Transverse colon (tissue), 4 donors: ENCODE measurements at regions not wholly inside any gene's neighbourhood (a gene's known extent, or its start where the extent isn't known, plus 50 kb on each side); places are given as distances from the start of the nearest gene placed in this dataset.

Source experiments
- DNase-seq: peaks from one replicate; pipeline ENCODE4 v3.0.0-alpha.2; 2019
- H3K27ac ChIP-seq, 4 donors: fragments of 200-600 bp; sonication (generic); 2 replicates each; pipeline ENCODE4 v1.5.1; 2016 to 2018; ENCODE audit warnings: inconsistent platforms in 4 of 4
- H3K27me3 ChIP-seq: fragments of 200-600 bp; sonication (generic); 2 replicates; pipeline ENCODE4 v1.5.1; 2017; ENCODE audit warnings: inconsistent platforms
- H3K36me3 ChIP-seq, 4 donors: fragments of 200-600 bp; sonication (generic); 2 replicates each; pipeline ENCODE4 v1.5.1; 2017 to 2019; ENCODE audit warnings: inconsistent platforms in 4 of 4
- H3K4me1 ChIP-seq, 4 donors: fragments of 200-600 bp; sonication (generic); 2 replicates each; pipeline ENCODE4 v1.5.1; 2017 to 2020; ENCODE audit warnings: inconsistent platforms in 4 of 4
- H3K4me3 ChIP-seq, 4 donors: fragments of 200-600 bp; sonication (generic); 1 replicate in 1 of 4; 2 replicates in 3 of 4; pipeline versions ENCODE4 v1.5.1 to v1.6.1; 2017 to 2019; ENCODE audit warnings: inconsistent platforms in 4 of 4
- H3K9me3 ChIP-seq, 2 donors: fragments of 200-600 bp; sonication (generic); 2 replicates each; pipeline ENCODE4 v1.5.1; 2017 to 2019; ENCODE audit warnings: inconsistent platforms in 2 of 2
- CTCF ChIP-seq, 5 experiments: fragments of 200-600 bp in 3 of 5; fragments of 450-650 bp in 2 of 5; sonication (generic) in 3 of 5; IDR thresholded peaks; 1 replicate in 2 of 5; 2 replicates in 3 of 5; pipeline ENCODE4 v1.5.1; 2016 to 2017; ENCODE audit warnings: antibody characterized with exemption in 5 of 5, inconsistent platforms in 3 of 5, mild to moderate bottlenecking in 2 of 5, moderate library complexity in 1 of 5
- EP300 ChIP-seq: sonication (generic); formaldehyde crosslinking; IDR thresholded peaks from one replicate; pipeline ENCODE4 v1.6.1; 2017; ENCODE audit warnings: antibody characterized with exemption, low read depth
- POLR2A ChIP-seq: fragments of 450-650 bp; IDR thresholded peaks from one replicate; pipeline ENCODE4 v1.6.1; 2016; ENCODE audit warnings: antibody characterized with exemption, mild to moderate bottlenecking, moderate library complexity
- POLR2AphosphoS5 ChIP-seq, 3 donors: sonication (generic); formaldehyde crosslinking; IDR thresholded peaks; one replicate each; pipeline ENCODE4 v1.6.1; 2016; ENCODE audit warnings: antibody characterized with exemption in 3 of 3
- WGBS, 2 donors: methylation state at CpG; one replicate each; pipeline ENCODE4 v1.1.5; 2018; ENCODE audit warnings: low coverage in 1 of 2; 5-methylcytosine and 5-hydroxymethylcytosine counted together
- in situ Hi-C, 4 donors: fragments of 200-750 bp; cut with MboI; loops; one replicate each; pipeline versions ENCODE4 v1.15.0 to v1.15.1; 2017; ENCODE audit warnings: low sequenced_read_pairs in 3 of 4, low pct_ligation_motif_present in 1 of 4, low pct_unique_long_range_greater_than_20kb in 1 of 4
- intact Hi-C: fragments of 100-400 bp; cut with DNase I; formaldehyde crosslinking; loops from one replicate; pipeline ENCODE4 v1.15.1; 2023; ENCODE audit warnings: low total_unique reads

- intact Hi-C loops (no loop called here), in situ Hi-C loops (no loop called here)
- DNase-seq = no peak
- Histone ChIP-seq H3K4me3 (no peak overlapping the region), H3K4me1 (no peaks in the 10 kb centered on the region), H3K9me3 (no peaks in the 10 kb centered on the region), H3K27ac (peak overlapping the region in 3 of 4 donors; percentile 7 to 58 (median 29)), H3K27me3 (no peaks in the 10 kb centered on the region), H3K36me3 (no peaks in the 10 kb centered on the region)
- WGBS, 2 donors = 41 to 67% methylated on average over 3 to 6 of the region's 6 CpGs
- TF ChIP-seq CTCF (IDR thresholded peaks at IDR 0.05) = no peak
- TF ChIP-seq EP300 = no peak
- peak in 1 of 3 donors; percentile 30 for TF ChIP-seq POLR2AphosphoS5 (IDR thresholded peaks at IDR 0.05)
- no peak for TF ChIP-seq POLR2A
These were observed 214.7 kb downstream of the GAS1 start for GRCh38 chr9:86732514-86733171.

GRCh38 chr9:86731511-86732063 lies 215.7 kb downstream of the GAS1 start:
- no peaks in the 10 kb centered on the region for H3K4me1 ChIP-seq
- peak overlapping the region in 3 of 4 donors; percentile 9 to 58 (median 29) for H3K27ac ChIP-seq
- WGBS, 2 donors = 51 to 58% methylated on average over 2 of the region's 2 CpGs
- in situ Hi-C loops (no loop called here), intact Hi-C loops (no loop called here)
- H3K9me3 ChIP-seq = no peaks in the 10 kb centered on the region
- no peaks in the 10 kb centered on the region for H3K36me3 ChIP-seq
- TF ChIP-seq POLR2A (no peak), POLR2AphosphoS5 (IDR thresholded peaks at IDR 0.05) (peak in 1 of 3 donors; percentile 18)
- no peaks in the 10 kb centered on the region for H3K27me3 ChIP-seq
- no peak overlapping the region for H3K4me3 ChIP-seq
- DNase-seq = no peak

- Histone ChIP-seq H3K27me3 (no peaks in the 10 kb centered on the region), H3K4me1 (no peaks in the 10 kb centered on the region), H3K4me3 (no peak overlapping the region), H3K36me3 (no peaks in the 10 kb centered on the region), H3K9me3 (no peaks in the 10 kb centered on the region), H3K27ac (no peak overlapping the region)
- DNase-seq = no peak
- intact Hi-C loops (no loop called here), in situ Hi-C loops (no loop called here)
- WGBS, 2 donors = 84 to 100% methylated on average over 2 to 6 of the region's 6 CpGs
- TF ChIP-seq POLR2AphosphoS5 (IDR thresholded peaks at IDR 0.05) = no peak
- TF ChIP-seq POLR2A = no peak
These were observed 217.0 kb downstream of the GAS1 start for GRCh38 chr9:86730163-86730928.

- TF ChIP-seq POLR2AphosphoS5 (IDR thresholded peaks at IDR 0.05) = no peak
- in situ Hi-C loops (no loop called here), intact Hi-C loops (no loop called here)
- WGBS, 2 donors = 61% methylated on average over 1 of the region's 1 CpG; no CpG with 5 or more reads in 1 of the 2 donors
- DNase-seq = no peak
- Histone ChIP-seq H3K9me3 (no peaks in the 10 kb centered on the region), H3K27me3 (no peaks in the 10 kb centered on the region), H3K4me3 (no peak overlapping the region), H3K27ac (no peak overlapping the region), H3K4me1 (peaks cover 0 to 3% (median 0%) of the 10 kb centered on the region in 4 donors), H3K36me3 (no peaks in the 10 kb centered on the region)
These were observed 222.8 kb downstream of the GAS1 start for GRCh38 chr9:86724529-86724928.

- no peaks in the 10 kb centered on the region for H3K9me3 ChIP-seq
- peak overlapping the region in 2 of 4 donors; percentile 4 to 22 for H3K27ac ChIP-seq
- H3K4me1 ChIP-seq = peaks cover 0 to 3% (median 0%) of the 10 kb centered on the region in 4 donors
- no peak overlapping the region for H3K4me3 ChIP-seq
- no peak for DNase-seq
- TF ChIP-seq POLR2AphosphoS5 (IDR thresholded peaks at IDR 0.05) (no peak), CTCF (IDR thresholded peaks at IDR 0.05) (no peak), EP300 (no peak), POLR2A (no peak)
- intact Hi-C loops = no loop called here
- no peaks in the 10 kb centered on the region for H3K27me3 ChIP-seq
- in situ Hi-C loops = no loop called here
- H3K36me3 ChIP-seq = no peaks in the 10 kb centered on the region
- WGBS, 2 donors = 36% methylated on average over 3 of the region's 3 CpGs; no CpG with 5 or more reads in 1 of the 2 donors
These were observed 224.0 kb downstream of the GAS1 start for GRCh38 chr9:86723346-86723745.
